HuH-7.5 (cell line): ENCODE measurements at regions not wholly inside any gene's neighbourhood (a gene's known extent, or its start where the extent isn't known, plus 50 kb on each side); places are given as distances from the start of the nearest gene placed in this dataset.
"Not testable (repeated sequence)": the region's sequence is repeated elsewhere in the genome, so short reads cannot be mapped to it uniquely, and the experiment has no call there.

ENCODE experiments used
- DNase-seq: peaks from one replicate; pipeline ENCODE4 v3.0.0; 2011; ENCODE audit warnings: low spot score

DNA sequence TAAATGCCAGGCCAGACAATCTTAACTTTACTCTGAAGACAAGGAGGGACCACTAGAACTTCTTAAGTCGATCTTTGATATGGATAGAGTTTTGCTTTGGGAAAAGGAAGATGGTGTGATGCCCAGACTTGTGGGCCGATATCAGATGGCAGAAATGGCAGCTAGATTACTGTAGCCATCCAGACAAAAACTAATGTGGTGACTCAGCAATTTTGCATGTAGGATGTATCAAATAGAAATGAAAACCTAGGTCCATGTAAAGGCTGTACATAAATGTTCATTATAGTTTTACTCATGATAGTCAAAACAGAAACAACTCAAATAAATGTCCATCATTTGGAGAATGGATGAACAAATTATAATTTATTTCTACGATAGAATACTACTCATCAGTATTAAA lies 121.5 kb downstream of the APIP start:
- DNase-seq = no peak

GRCh38 chr11:34793666-34794065 lies 122.5 kb downstream of the APIP start:
- no peak for DNase-seq

- no peak for DNase-seq
These were observed 123.3 kb downstream of the APIP start for GRCh38 chr11:34792814-34793258.

DNA sequence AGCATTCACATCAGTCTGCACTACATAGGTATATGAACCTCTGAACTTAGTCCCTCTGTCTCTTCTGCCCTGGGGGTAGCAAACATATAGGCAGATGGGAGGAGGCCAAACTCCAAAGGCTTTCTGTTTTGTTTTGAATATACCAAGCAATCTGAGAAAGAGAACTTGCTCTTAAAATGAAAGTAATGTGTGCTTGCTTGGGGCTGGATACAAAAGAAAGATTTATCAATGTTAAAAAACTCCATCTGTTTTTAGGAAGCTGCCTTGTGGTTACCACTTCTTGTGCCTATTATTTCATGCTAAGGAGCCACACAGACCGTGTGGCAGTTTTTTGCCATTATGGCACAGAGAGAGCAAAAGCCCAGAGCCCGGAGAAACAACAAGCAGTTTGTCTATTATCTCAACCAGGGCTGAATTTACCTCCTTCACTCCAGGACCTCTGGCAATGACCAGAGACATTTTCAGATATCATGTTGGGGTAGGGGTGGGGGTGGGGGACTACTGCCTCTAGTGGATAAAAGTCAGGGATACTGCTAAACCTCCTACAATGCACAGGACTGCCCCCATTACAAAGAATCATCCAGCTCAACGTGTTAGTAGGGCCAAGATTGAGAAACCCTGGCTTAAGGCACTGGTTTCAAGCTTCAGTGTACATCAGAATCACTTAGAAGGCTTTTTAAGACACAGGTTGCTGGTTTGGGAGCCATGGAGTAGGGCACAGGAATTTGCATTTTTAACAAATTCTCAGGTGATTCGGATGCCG lies 124.2 kb downstream of the APIP start:
- no peak for DNase-seq

DNA sequence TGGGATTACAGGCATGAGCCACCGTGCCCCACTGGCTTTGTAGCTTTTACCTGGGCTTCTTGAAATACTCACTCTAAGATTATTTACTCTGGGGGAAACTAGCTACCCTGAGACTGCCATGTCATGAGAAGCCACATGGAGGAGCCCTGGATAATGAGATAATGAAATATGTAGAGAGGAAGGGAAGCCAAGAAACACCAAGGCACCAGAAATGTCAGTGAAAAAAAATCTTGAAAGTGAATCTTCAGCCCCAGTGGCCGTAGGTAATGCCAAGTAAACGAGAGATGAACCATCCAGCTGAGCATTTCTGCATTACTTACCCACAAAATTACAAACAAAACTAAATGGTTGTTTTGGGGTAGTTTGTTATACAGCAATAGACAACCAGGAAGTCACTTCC lies 125.6 kb downstream of the APIP start:
- DNase-seq = no peak

DNA sequence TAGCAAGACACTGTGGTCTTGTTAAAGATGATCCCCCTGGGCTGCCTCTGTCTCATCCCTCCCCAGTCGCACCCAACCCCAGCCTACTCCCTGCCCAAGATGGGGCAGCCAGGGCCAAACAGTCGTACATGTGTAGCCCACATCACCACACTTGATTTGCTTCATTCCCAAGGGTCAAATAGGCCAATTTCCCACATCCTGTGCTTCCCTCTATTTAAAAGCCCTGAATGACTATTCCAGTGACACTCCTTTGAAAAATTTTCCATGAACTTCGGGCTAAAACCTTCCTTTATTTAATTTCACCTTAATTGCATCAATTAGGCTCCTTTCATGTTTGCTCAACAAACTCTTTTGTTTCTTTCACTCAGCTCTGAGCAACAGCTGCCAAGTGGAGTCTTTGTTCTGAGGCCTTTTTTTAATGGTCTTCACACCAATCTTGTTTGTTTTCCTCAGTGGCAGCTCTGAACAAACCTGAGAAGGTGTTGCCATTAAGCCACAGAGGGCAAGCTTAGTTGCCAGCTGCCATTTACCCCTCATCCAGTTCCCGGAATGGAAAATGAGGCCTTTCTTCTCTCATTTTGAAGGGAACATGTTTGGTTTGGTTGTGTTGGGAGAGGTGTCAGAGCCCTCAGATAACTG lies 126.9 kb downstream of the APIP start:
- no peak for DNase-seq

- no peak for DNase-seq
These were observed 127.5 kb downstream of the APIP start for GRCh38 chr11:34788642-34789041.

DNA sequence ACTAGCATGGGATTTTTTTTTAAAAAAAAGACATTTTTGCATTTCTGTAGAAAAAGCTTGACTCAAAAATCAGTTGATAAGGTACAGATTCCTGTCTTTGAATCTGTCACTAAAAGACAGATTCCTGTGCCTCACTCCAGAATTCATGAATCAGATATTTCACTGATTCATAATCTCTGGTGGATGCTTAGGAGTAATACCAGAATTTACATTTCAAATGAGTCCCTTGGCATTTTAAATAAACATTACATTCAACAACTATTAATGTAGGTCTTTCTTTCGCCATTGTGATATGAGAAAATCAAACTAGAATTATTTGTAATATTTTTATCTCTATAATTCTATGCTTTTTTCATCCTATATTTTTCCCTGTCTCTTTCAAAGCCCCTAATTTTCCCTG lies 128.3 kb downstream of the APIP start:
- no peak for DNase-seq

DNA sequence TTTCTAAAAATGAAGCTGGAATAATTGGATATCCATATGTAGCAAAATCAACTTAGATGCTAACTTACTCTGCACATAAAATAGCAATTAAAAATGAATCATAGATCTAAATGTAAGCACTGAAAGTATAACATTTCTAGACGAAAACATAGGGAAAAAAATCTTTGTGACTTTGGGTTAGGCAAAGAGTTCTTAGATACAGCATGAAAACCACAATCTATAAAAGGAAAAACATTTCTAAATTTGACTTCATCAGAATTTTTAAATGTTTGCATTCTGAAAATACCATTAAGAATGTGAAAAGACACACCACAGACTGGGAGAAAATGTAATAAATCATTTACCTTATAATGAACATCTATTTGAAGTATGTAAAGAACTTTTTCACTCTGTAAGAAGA lies 128.8 kb downstream of the APIP start:
- no peak for DNase-seq

GRCh38 chr11:34784318-34784841 lies 131.8 kb downstream of the APIP start:
- no peak for DNase-seq

GRCh38 chr11:34783816-34784317 lies 132.3 kb downstream of the APIP start:
- no peak for DNase-seq

- not testable (repeated sequence) for DNase-seq
These were observed 134.4 kb downstream of the APIP start for GRCh38 chr11:34781826-34782225.

DNA sequence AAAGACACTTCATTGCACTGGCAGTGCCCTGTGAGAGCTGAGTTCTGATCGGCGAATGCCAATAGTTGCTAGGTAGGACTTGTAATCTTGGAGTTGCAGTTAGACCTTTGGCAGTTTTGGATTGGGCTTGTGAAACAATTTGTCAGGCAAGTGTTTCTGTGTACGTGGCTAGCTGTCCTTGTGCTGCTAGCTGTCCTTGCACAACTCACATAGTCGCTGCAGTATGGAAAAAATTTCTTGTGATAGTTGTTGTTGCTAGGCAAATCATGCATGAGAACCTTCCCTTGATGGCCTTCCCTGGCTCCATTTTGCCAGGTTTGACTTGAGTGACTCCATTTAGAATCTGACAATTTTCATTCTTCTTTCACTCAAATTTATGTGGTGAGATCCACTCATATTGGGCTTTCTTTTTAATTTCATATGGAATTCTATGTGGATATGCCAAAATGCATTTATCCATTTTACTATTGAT lies 140.7 kb downstream of the APIP start:
- no peak for DNase-seq

GRCh38 chr11:34774604-34775003 lies 141.6 kb downstream of the APIP start:
- no peak for DNase-seq

- no peak for DNase-seq
These were observed 142.4 kb downstream of the APIP start for GRCh38 chr11:34773826-34774225.

- DNase-seq = no peak
These were observed 143.0 kb downstream of the APIP start for GRCh38 chr11:34773211-34773610.

- no peak for DNase-seq
These were observed 146.1 kb downstream of the APIP start for GRCh38 chr11:34770111-34770510.

DNA sequence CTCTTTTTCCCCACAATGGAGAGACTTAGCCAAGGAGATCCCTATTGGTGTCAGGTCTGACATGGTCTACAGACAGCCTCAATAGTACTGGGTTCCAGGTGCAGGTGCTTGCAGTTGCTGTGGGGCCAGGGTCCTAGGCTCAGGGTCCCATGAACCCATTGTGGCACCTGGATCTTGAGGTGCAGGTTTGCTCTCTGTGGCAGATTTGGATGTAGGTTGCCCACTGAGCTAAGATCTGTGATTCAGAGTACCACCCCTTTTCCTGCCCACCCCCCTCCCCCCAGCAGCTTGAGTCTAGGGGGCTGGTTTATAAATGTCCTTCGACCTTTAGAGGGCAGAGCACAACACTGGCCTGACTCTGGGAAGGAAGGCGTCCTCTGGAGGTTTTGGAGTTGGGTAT lies 147.0 kb downstream of the APIP start:
- DNase-seq = no peak

DNA sequence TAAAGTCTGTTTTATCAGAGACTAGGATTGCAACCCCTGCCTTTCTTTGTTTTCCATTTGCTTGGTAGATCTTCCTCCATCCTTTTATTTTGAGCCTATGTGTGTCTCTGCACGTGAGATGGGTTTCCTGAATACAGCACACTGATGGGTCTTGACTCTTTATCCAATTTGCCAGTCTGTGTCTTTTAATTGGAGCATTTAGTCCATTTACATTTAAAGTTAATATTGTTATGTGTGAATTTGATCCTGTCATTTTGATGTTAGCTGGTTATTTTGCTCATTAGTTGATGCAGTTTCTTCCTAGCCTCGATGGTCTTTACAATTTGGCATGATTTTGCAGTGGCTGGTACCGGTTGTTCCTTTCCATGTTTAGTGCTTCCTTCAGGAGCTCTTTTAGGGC lies 141.7 kb downstream of the EHF start:
- DNase-seq = not testable (repeated sequence)

DNA sequence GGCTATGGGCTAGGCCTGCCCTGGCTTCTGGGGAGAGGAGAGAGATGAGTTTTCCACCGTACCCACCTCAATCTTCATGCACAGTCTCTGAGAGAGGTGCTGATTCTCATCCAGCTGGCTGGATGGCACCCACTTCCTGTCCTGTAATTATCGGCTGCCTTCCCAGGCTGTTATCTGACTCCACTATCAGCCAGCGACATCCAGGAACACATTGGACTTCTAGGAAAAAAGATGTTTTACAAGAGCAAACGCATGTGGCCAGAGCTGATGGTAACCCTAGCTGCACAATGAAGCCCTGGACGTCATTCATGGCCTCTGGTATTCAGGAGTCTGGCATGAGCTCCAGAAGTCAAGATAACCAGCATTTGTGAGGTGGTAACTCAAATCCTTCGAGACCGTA lies 137.4 kb downstream of the EHF start:
- no peak for DNase-seq

DNA sequence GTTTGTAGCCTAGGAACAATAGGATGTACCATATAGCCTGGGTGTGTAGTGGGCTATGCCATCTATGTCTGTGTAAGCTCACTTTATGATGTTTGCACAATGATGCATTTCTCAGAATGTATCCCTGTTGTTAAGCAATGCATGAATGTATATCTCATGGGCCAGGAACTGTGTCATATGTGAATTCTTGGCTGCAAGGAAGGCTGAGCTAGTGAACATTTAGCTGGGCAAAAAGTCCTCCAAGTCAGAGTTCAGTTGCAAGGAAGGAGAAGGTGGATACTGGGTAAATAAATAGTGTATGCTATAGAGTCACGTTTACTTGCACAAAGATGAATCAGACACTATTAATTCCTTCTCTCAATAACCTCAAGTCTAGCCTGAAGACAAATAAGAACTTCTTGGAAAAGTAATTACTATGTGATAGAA lies 136.1 kb downstream of the EHF start:
- no peak for DNase-seq

DNA sequence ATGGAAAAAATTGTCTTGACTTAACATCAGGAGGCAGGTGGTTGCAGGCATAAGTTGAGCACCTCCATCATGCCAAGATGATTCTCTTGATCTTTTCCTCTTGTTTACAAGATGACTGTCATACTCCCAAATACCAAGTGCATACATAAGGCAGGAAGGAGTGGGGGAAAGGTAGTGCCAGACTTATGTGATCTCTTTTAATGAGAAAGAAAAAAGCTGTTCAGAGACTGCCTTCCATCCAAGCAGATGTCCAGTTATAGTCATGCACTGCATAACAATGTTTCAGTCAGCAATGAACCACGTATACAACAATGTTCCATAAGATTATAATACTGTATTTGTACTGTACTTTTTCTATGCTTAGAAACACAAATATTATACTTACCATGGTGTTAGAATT lies 135.7 kb downstream of the EHF start:
- no peak for DNase-seq

DNA sequence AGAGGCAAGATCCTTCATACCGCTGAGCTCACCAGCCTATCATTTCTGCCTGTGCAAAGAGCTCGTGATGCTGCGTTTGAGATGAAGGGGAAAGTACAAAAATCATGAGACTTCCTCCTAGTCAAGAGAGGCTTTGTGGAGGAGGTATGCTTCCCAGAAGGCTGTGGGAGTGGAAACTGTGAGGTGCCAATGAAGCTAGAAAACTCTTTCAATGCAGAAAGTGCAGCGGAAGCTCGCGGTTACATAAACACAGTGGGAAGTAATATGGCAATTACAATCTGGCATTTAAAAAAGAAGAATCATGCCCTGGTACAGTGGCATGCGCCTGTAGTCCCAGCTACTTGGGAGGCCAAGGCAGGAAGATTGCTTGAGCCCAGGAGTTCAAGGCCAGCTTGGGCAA lies 134.8 kb downstream of the EHF start:
- no peak for DNase-seq
